GM12892 (cell line): ENCODE measurements at regions not wholly inside any gene's neighbourhood (a gene's known extent, or its start where the extent isn't known, plus 50 kb on each side); places are given as distances from the start of the nearest gene placed in this dataset.
"Not testable (repeated sequence)": the region's sequence is repeated elsewhere in the genome, so short reads cannot be mapped to it uniquely, and the experiment has no call there.

Experiments
- POLR2AphosphoS5 ChIP-seq: IDR thresholded peaks from 2 replicates; pipeline ENCODE4 v1.6.1; 2011; ENCODE audit warnings: low read depth, low read length, control low read depth
- TAF1 ChIP-seq: IDR thresholded peaks from 2 replicates; pipeline ENCODE4 v1.6.1; 2011; ENCODE audit warnings: low read depth, mild to moderate bottlenecking, control low read depth, low read length, borderline replicate concordance

DNA sequence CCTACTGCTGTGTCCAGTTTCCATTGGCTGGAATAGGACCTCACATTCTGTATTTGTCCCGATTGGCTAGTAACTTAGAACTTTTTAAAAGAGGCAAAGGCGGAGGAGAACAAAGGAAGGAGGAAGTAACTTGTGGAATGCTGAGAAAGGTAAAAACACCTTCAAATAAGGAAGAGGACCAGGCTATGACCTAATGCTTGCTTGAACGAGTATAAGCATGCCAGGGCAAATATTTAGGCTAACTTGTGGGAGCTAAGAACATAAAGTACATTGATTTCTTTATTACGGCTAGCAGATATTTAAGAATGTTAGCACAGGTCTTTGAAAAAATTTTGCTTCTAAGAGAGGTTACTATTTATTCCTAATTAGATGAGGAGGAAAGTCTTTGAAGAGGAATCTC lies 214.5 kb upstream of the CENPE start:
- TF ChIP-seq POLR2AphosphoS5, TAF1: not testable (repeated sequence)
